Osteocyte (in vitro differentiated cells): ENCODE measurements at regions not wholly inside any gene's neighbourhood (a gene's known extent, or its start where the extent isn't known, plus 50 kb on each side); places are given as distances from the start of the nearest gene placed in this dataset.

Experiments used
- DNase-seq: peaks from one replicate; pipeline ENCODE4 v3.0.0; 2021; ENCODE audit warnings: mixed read lengths; ENCODE audit not compliant: unreplicated experiment; ENCODE audit errors: extremely low spot score
- H3K27ac Mint-ChIP-seq: one replicate; pipeline ENCODE4 v1.8.0; 2021; ENCODE audit warnings: mild to moderate bottlenecking, mixed read lengths; ENCODE audit not compliant: unreplicated experiment
- H3K27me3 Mint-ChIP-seq: one replicate; pipeline ENCODE4 v1.8.0; 2021; ENCODE audit warnings: mixed read lengths; ENCODE audit not compliant: unreplicated experiment
- H3K36me3 Mint-ChIP-seq: one replicate; pipeline ENCODE4 v1.8.0; 2021; ENCODE audit warnings: mixed read lengths; ENCODE audit not compliant: unreplicated experiment
- H3K4me1 Mint-ChIP-seq: one replicate; pipeline ENCODE4 v1.8.0; 2021; ENCODE audit warnings: mixed read lengths; ENCODE audit not compliant: unreplicated experiment
- H3K4me3 Mint-ChIP-seq: one replicate; pipeline ENCODE4 v1.8.0; 2021; ENCODE audit warnings: mild to moderate bottlenecking, moderate library complexity, mixed read lengths; ENCODE audit not compliant: unreplicated experiment
- H3K9me3 Mint-ChIP-seq: one replicate; pipeline ENCODE4 v1.8.0; 2021; ENCODE audit warnings: mixed read lengths; ENCODE audit not compliant: unreplicated experiment
- TF ChIP-seq, protein P1 (sequence below): fragments of 200-600 bp; sonication (generic); IDR thresholded peaks from 2 replicates; pipeline ENCODE4 v1.5.0; 2021; ENCODE audit warnings: antibody characterized with exemption, mild to moderate bottlenecking, moderate library complexity

DNA sequence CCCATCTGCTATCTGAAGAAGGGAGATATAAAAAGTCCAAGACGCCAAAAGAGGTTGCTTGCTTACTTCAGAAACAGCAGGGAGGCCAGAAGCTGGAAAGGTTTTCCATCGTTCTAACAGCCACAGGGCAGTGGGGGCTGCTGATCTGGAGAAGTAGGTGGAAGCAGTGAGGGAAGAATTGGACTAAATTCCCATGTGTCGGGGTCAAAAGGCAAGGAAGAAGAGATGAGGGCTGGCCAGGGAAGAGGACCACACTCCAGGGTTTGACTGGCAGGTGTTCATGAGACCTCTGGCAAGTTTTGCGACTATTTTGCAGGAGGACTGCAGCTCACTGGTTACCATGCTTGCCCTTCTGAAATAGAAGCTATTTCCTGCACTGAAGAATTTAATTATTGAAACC is 91.0 kb downstream of the SCG2 start:
- Mint-ChIP-seq H3K36me3 (no peaks in the 10 kb centered on the region), H3K9me3 (no peaks in the 10 kb centered on the region), H3K27me3 (no peaks in the 10 kb centered on the region), H3K4me1 (peaks cover 25% of the 10 kb centered on the region), H3K4me3 (no peak overlapping the region), H3K27ac (peak overlapping the region; percentile 27)
- TF ChIP-seq, protein P1, sequence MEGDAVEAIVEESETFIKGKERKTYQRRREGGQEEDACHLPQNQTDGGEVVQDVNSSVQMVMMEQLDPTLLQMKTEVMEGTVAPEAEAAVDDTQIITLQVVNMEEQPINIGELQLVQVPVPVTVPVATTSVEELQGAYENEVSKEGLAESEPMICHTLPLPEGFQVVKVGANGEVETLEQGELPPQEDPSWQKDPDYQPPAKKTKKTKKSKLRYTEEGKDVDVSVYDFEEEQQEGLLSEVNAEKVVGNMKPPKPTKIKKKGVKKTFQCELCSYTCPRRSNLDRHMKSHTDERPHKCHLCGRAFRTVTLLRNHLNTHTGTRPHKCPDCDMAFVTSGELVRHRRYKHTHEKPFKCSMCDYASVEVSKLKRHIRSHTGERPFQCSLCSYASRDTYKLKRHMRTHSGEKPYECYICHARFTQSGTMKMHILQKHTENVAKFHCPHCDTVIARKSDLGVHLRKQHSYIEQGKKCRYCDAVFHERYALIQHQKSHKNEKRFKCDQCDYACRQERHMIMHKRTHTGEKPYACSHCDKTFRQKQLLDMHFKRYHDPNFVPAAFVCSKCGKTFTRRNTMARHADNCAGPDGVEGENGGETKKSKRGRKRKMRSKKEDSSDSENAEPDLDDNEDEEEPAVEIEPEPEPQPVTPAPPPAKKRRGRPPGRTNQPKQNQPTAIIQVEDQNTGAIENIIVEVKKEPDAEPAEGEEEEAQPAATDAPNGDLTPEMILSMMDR, result no peak
- DNase-seq, result no peak

DNA sequence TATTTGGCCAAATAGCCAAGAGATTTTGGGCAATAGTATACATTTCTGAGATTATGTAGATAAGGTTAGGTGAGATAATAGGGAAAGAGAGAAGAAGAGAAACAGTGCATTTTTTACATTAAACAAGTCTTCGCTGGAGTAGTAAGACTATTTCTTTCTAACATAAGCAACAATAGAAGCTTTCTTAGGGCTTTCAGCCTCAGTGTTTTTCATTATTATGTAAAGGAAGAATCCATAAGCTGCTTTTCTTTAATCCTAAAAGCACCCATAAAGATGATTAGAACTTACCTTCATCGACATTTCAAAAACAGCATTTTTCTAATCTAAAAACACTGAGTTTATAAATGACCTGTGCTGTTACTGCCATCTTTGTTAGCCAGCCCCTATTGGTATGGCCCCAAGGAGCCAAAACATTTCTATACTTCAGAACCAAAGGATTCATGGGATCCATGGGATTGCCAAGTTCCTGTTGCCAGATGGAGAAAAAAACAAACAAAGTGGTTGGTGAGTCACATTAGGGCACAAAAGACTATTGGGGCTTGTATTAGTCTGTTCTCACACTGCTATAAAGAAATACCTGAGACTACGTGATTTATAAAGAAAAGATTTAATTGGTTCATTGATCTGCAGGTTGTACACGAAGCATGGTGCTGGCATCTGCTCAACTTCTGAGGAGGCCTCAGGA is 88.2 kb downstream of the SCG2 start:
- Mint-ChIP-seq H3K4me3 (no peak overlapping the region), H3K9me3 (no peaks in the 10 kb centered on the region), H3K27me3 (no peaks in the 10 kb centered on the region), H3K4me1 (peaks cover 20% of the 10 kb centered on the region), H3K27ac (no peak overlapping the region), H3K36me3 (no peaks in the 10 kb centered on the region)
- TF ChIP-seq, protein P1, result no peak
- no peak for DNase-seq

DNA sequence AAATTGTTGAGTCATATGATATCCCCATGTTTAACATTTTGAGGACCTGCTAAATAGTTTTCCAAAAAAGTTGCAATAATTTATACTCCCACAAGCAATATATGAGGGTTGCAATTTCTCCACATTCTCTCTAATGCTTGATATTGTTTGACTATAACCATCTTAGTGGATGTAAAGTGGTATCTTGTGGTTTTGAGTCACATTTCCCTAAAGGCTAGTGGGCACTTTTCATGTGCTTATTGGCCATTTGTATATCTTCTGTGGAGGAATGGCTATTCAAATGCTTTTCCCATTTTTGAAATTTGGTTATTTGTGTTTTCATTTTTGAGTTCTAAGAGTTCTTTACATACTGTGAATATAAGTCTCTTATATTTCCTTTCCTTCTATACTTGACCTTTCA is 82.7 kb downstream of the SCG2 start:
- H3K27me3 Mint-ChIP-seq, result no peaks in the 10 kb centered on the region
- no peak overlapping the region for H3K27ac Mint-ChIP-seq
- no peaks in the 10 kb centered on the region for H3K9me3 Mint-ChIP-seq
- DNase-seq, result no peak
- H3K36me3 Mint-ChIP-seq, result no peaks in the 10 kb centered on the region
- TF ChIP-seq, protein P1, result no peak
- no peak overlapping the region for H3K4me3 Mint-ChIP-seq
- peaks cover 14% of the 10 kb centered on the region for H3K4me1 Mint-ChIP-seq

DNA sequence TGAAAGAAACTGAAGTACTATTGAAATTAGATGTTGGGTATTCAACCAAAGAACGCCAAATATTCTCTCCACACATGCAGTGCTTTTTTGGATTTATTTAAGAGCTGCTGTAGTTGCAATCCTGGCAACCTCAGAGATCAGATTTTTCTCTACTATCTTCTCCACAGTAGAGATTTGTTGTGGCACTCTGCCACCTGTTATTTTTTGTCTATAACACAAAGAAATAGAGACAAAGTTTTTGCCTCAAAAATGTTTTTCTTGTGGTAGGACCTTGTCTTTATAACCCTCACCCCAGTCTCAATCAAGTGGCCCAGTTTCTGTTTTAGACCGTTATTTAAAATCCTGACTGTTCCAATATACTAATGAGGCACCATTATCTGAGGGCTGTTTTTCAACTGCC is 79.4 kb downstream of the SCG2 start:
- H3K4me1 Mint-ChIP-seq, result peaks cover 14% of the 10 kb centered on the region
- TF ChIP-seq, protein P1, result no peak
- no peak for DNase-seq
- no peaks in the 10 kb centered on the region for H3K9me3 Mint-ChIP-seq
- no peaks in the 10 kb centered on the region for H3K27me3 Mint-ChIP-seq
- no peak overlapping the region for H3K4me3 Mint-ChIP-seq
- peak overlapping the region; percentile 23 for H3K27ac Mint-ChIP-seq
- H3K36me3 Mint-ChIP-seq, result no peaks in the 10 kb centered on the region

DNA sequence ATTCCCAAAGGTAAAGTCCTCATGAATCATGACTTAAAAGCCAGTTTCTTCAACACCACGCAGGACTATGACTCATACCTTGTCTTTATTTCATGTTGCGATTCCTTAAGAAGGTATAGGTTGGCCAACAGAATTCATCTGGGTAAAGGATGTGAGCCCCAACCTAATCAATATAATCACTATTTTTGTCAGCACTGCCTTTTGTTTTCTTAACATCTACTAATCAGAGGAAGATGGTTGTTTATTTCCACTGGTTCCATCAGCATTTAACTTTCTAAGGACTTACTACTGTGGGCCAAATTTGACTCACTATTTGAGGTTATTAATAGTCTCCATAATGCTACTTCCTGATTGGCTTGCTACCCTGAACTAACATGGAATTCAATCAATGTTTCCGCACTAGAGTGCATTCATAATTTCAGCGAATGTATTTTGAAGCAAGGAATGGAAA is 78.6 kb downstream of the SCG2 start:
- H3K36me3 Mint-ChIP-seq, result no peaks in the 10 kb centered on the region
- no peak overlapping the region for H3K4me3 Mint-ChIP-seq
- no peak for DNase-seq
- H3K27ac Mint-ChIP-seq, result no peak overlapping the region
- peaks cover 14% of the 10 kb centered on the region for H3K4me1 Mint-ChIP-seq
- H3K27me3 Mint-ChIP-seq, result no peaks in the 10 kb centered on the region
- H3K9me3 Mint-ChIP-seq, result no peaks in the 10 kb centered on the region
- TF ChIP-seq, protein P1, result no peak
